HG02623 (cell line): ENCODE measurements at regions not wholly inside any gene's neighbourhood (a gene's known extent, or its start where the extent isn't known, plus 50 kb on each side); places are given as distances from the start of the nearest gene placed in this dataset.
"Not testable (repeated sequence)": the region's sequence is repeated elsewhere in the genome, so short reads cannot be mapped to it uniquely, and the experiment has no call there.

Experiments used
- ATAC-seq: cut with Tn5 transposase; IDR thresholded peaks from one replicate; pipeline ENCODE4 v1.9.1; 2021; ENCODE audit warnings: moderate library complexity; ENCODE audit not compliant: unreplicated experiment

GRCh38 chr1:120609015-120609573, 114.7 kb upstream of the NBPF26 start:
- not testable (repeated sequence) for ATAC-seq

DNA sequence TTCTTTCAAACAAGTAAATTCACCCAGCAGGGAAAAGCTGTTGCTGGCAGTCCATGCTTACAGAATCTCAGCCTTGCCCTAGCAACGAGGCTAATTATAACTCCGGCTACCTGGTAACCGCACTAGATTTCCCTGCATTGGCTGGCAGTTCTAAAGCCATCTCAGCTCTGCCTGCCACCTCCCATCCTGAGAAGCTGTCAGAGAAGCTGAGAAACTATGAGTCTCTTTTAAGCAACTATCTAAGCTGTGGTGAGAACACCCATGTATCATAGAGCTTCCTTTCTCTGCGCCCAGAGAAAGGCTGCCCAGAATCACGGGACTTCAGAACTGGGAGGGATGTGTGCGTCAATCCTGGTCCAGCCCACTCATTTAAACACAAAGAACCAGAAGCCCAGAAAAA, 113.9 kb upstream of the NBPF26 start:
- ATAC-seq, result not testable (repeated sequence)

DNA sequence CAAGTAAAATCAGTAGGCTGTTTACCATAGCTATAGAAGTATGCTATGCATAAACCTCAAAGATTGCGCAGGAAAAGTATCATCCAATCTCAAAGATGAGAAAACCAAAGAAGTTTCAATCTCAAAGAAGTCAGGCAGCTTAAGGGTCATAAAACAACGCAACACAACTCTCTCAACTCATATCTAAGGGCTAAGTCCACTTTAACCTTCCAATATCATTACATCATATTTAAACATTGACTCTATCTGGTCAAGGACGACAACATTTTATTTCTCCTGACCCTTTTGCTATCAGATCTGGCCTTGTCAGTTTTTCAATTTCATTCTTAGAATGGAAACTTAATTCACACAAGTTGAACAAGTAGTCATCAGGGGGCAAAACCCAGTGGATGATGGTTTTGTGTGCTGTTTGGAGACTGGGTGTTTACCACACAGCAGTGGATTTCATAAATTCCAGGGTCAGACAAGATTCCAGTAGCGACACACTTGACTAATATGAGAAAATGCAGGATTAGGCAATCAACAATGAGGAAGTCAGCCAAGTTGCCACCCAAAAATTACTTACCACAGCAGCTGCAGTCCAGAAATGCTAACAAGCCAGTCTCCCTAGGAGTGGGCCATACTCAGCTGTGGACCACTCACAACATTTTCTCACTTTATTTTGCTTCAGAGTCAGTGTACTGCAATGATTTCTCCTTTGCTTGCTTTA, 108.7 kb upstream of the NBPF26 start:
- ATAC-seq, result not testable (repeated sequence)

- not testable (repeated sequence) for ATAC-seq
Observed at GRCh38 chr1:120617493-120617892, 106.3 kb upstream of the NBPF26 start.

- ATAC-seq, result not testable (repeated sequence)
Observed at GRCh38 chr1:120619867-120620692, 103.7 kb upstream of the NBPF26 start.

DNA sequence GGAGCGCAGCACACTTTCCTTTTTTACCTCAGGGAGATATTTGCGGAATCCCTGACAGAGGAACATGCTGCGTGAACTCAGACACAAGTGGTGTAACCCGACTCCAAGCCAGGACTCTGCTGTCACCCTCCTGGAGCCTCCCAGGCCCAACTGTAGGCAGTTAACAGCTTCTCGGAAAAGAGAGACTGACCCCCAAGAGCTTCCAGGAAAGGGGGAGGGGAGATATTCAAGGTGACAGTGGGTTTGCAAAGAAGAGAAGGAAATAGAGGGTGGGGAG, 103.1 kb upstream of the NBPF26 start:
- ATAC-seq, result not testable (repeated sequence)

GRCh38 chr1:120621278-120621677, 102.5 kb upstream of the NBPF26 start:
- not testable (repeated sequence) for ATAC-seq

DNA sequence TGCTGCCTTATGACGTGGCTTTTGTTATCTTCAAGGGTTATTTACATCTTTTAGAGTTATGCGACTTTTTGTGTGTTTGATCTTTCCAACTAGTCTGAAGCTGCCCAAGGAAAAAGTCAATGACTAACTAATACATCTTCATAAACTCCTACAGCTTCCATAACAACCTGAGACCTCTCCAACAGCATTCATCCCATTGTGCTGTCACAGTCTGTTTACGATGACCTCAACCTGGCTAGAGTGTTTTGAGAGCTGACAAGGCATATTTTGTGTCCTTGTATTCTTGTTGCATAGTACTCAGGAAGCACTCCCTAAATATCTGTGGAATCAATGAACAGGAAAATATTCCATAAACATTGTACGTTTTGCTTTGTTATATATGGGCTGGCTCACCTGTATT, 100.2 kb upstream of the NBPF26 start:
- not testable (repeated sequence) for ATAC-seq

- not testable (repeated sequence) for ATAC-seq
Observed at GRCh38 chr1:120624565-120625064, 99.1 kb upstream of the NBPF26 start.

DNA sequence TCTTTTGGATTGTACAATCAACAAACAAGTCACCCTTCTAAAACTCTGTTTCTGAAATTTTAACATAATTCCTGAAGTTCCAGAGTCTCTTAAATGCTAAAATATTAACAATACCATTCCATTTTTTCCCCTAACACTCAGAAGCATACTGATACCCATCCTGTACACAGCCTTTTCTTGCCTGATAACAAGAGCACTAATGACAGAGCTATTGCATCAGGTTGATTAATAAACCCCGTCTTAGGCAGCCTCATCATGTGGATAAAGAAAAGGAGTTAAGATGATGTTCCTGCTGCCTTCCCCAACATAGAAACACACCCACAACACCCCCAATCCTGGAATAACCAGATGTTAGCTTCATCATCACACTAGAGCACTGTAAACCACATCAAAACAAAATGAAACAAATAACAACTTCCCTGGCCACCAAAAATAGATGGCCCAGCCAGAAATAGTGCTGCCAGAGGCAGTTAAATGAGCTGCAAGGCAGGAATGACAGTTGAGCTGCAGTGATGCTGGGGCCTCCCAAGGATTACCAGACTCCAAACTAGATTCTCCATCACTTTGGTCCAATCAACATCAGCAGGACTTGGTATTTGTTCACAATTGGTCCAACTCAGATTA, 93.8 kb upstream of the NBPF26 start:
- not testable (repeated sequence) for ATAC-seq

- not testable (repeated sequence) for ATAC-seq
Observed at GRCh38 chr1:120634816-120635806, 88.6 kb upstream of the NBPF26 start.

- not testable (repeated sequence) for ATAC-seq
Observed at GRCh38 chr1:120640261-120641013, 83.3 kb upstream of the NBPF26 start.

GRCh38 chr1:120641014-120641302, 82.8 kb upstream of the NBPF26 start:
- ATAC-seq, result not testable (repeated sequence)

DNA sequence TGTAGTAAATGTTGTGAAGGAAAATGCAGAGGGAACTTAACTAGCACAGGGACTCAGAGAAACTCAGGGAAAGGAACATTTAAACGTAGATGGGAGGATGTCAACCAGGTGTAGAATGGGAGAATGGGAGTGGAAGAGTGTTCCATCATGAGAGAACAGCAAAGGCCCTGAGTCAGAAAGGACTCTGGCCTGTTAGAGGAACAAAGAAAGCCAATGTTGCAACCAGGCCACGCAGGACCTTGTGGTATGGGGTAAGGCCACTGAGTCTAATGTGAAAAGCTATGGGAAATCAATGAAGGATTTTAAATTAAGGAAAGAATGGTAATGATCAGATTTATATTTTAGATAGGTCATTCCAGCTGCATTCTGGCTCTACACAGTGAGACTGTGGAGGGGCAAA, 76.6 kb upstream of the NBPF26 start:
- ATAC-seq, result not testable (repeated sequence)

GRCh38 chr1:120648915-120649623, 74.7 kb upstream of the NBPF26 start:
- not testable (repeated sequence) for ATAC-seq

DNA sequence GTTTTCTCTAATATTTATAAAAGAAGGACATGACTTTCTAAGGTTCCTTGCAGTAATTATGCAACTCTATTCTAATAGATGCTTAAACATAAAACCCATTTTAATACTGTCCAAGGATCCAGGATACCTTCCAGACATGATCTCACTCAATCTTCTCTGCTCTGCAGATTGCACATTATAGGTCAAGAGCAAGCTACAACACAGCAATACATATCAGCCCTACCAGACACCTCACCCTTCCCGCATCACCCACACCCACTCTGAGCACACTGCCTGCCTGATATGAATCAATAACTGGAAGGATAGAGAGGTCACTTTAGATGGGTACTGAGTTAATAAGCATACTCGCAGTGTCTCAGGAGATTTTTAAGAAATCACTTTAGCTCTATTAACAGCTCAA, 74.0 kb upstream of the NBPF26 start:
- ATAC-seq, result not testable (repeated sequence)

DNA sequence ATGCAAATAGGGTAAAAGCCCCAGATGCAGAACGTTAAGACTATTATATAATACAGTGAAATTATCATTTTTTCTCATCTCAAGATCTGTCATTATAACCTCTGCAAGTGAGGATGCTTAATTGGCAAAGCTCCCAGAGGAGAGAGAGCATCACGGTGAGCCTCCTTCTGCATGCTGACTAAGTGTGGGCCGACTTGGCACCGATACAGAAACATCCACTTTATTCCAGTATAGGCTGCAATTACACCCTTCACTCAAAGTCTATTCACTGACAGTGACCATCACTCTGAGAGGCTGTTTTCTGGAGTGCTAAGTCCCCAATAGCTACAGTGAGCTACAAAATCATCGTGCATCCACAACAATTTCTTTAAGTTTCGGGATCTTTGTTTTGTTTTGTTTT, 69.6 kb upstream of the NBPF26 start:
- ATAC-seq, result not testable (repeated sequence)

- not testable (repeated sequence) for ATAC-seq
Observed at GRCh38 chr1:120655394-120655793, 68.4 kb upstream of the NBPF26 start.

DNA sequence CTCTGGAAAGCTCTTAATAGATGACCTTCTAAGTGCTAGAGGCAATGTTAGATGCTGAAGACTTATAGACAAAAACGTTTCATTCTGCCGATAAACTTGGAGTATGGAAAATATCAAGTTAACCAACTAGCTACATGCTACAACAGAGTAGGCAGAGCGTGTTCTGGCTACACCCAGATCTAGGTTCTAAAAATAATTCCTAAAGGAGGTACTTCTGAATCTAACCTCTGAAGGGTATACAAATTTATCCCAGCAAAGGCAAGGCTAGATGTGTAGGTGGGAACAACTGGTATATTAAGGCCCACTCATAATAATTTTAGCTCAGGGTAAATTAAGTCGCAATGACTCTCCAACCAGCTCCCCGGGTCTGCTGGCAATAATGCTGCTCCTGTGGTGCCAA, 67.6 kb upstream of the NBPF26 start:
- ATAC-seq, result not testable (repeated sequence)
